ENCODE measurements at regions not wholly inside any gene's neighbourhood (a gene's known extent, or its start where the extent isn't known, plus 50 kb on each side); places are given as distances from the start of the nearest gene placed in this dataset.
A peak's percentile ranks its signal among the peaks of the same experiment; 100 is the strongest.
"Not testable (repeated sequence)": the region's sequence is repeated elsewhere in the genome, so short reads cannot be mapped to it uniquely, and the experiment has no call there.

DNA sequence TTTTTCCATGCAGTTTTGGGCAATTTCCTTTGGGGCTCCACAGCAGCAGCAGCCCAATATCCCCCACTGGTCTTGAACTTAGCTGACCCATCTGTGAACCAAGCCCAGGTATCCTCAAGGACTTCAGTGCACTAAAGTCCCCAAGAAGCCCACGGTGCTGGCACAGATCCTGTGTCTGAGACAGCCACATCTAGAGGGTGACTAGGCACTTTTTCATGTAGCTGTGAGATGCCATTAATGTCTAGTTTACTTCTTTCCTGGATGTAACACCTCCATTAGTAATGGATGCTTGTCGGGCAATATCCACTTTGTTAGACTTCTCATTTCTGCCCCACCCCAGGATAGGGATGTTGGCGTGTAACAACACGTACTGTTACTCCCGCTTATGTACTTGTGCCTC is 117.9 kb downstream of the GPCPD1 start:
- no peak for DNase-seq

DNA sequence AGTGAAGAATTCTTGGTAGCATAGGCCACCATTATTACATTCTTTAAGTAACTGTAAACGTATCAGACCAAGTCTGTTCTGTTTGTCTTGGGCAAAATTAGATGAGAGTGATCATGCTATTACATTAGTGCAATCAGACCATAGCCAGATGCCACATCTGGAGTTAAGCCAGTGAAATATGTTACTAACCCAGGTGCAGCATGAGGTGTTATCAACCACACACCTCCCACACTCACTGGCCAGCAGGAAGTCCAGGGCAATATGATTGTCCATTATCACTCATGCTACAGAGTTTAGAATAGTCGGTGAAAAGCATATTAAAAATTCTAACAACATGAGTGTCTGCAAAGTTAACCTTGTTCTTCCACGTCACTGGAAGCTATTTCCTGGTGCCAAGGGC is 119.4 kb downstream of the GPCPD1 start:
- DNase-seq = no peak

DNA sequence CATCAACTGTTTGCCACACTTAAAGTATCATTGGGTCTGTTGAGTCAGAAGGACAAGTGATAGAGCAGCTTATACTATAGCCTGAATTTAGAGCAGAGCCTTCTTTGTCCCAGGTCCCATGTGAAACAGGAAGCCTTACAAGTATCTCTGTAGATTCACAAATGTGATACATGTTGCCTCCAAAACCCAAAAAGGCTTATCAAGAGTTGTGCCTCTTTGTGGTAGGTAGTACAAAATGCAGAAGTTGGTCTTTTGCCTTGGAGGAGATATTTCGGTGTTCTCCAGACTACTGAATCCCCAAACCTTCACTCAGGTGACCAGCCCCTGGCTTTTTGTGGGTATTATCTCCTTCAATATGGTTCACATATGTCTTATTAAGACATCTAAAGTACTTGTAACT is 121.2 kb downstream of the GPCPD1 start:
- no peak for DNase-seq

DNA sequence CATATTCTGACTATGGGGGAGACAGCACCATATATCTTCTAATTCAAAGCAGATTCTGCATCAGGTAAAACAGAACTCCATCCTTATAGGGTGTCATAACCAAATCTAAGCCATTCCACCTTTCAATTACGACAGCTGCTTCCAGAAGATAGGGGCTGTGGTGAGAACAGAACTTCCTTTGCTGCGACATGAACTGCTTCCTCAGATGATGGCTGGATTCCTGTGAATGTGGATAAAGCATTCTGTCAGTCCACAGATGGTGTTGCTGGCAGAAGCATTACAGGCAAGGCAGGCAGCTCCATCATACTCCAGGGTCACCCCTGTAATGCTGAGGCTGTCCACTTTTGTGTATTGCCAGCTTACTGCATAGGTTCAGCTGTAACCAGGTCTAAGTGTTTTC is 122.0 kb downstream of the GPCPD1 start:
- no peak for DNase-seq

DNA sequence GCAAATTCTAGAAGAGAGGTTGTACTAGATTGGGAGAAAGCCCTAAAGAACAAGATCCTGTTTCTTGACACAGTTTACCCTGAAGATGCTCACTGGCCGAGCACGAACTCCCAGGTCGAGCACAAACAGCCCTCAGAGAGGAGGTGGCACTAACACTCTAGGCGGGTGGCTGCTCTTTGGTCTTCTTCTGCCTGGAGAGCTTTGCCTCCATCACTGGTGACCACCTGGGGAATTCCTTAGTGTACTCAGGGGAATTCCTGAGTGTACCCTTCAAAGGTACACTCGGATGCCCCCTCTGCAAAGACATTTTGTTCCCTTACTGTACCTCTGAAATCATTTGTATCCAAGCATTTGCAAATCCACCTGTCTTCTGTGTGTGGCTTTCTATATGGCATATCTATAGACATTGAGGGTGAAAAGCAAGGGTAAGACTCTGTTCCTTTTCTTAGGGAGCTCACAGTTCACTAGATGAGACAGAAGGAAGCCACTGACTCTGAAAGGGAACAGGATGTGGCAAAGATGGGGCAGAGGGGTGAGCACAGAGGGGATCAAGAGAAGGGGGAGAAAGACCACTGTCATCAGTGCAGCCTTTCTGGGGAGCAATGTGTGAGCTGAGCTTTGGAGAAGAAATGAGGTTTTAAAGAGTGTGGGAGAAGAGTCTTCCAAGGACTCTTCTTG is 124.3 kb downstream of the GPCPD1 start:
- no peak for DNase-seq

DNA sequence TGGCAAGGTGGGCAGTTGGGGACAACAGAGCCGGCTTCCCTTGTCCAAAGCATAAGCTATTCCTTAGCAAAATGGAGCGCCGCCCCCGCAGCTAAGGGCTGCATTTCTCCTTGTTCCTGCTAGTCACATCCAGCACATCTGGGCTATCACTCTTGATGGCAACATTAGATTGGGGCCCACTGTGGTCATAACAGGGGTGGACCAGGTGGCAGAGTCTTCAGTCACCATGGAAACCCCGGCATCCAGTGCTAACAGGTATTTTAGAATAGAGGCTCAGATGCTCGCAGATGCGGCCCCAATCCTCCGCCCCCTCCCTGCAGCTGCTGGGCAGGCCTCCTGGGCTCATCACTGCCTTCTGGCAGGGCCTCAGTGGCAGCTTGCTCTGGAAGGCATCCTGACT is 125.9 kb downstream of the GPCPD1 start:
- DNase-seq = no peak

DNA sequence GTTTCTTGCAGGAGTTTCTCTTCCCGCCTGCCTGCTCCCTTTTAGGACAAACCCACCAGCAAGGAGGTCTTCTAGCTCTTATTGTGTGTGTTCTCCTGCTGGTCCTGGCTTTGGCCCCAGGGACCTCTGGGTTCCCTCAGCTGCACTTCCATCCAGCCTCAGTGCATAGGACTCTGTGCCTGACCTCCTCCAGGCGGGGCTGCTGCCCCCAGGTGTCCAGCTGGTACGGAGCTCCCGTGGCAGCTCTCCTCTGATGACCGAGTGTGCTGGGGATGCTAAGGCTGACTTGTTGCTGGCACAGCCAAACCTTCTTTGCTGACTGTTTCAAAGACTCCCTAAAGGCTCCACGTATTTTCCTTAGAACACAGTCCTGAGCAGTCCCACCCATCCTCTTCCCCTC is 126.5 kb downstream of the GPCPD1 start:
- no peak for DNase-seq

DNA sequence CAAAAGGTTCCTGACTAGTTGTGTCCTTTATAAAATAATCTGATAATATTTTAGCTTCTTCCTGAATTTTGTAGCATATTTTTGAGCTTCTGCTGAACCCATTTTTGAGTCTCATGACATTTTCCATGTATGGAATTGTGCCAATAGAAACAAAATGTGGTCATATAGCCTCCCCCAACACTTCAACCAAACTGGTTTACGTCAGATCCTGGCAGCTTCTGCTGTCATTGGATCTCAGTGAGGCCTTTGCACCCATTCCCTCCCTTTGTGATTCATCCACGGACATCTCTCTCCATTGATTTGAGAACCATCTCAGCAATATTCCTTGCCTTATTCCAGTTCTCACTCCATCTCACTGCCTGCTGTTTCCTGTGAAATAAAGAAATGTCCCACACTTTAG is 128.0 kb downstream of the GPCPD1 start:
- DNase-seq = peak; percentile 36

DNA sequence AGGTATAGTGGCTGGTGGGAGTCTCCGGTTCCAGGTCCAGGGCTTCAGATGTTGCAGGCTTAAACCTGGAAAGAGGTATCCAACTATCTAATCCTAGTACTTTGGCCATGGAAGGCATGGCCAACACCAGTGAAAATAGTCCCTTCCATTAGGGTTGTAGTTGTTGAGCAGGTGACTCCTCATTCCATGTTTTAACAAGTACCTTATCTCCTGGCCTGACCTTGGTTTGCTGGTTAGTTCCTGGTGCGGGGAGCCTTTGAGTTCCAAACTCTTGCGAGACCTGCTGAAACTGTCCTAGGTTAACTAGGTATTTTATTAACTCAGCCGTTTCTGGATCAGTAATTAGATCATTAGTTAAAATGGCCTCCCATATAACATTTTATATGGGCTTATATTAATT is 128.9 kb downstream of the GPCPD1 start:
- peak; percentile 53 for DNase-seq

DNA sequence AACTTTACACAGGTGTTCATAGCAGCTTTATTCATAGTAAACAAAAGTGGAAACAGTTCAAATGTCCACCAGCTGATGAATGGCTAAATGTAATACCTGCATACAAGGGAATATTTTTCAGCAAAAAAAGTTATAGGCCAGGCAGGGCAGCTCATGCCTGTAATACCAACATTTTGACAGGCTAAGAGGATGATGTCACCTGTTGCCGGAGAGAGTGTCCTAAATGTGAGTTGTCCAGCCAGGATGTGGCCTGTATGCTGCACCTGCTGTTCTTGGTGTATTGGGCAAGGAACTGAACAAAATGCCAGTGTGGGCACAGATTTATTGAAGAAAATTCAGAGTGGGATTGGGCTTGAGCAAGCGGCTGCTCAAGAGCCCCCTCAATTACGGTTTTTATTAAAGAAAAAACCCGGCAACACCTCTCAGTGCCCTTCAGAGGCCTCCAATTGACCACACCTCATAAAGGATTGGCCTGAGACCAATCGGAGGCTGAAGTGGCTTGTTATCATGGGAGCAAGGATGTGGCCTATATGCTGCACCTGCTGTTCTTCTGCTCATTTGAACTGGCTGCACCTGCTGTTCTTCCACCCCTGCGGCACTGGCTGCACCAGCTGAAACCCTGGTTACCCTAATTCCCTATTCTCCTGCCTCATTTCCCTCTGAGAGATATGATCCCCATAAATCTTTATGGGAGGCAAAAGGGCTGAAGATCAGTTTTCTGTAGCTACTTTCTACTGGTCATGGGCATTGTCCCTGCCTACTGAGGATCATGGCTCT is 129.8 kb downstream of the GPCPD1 start:
- peak; percentile 97 for DNase-seq

DNA sequence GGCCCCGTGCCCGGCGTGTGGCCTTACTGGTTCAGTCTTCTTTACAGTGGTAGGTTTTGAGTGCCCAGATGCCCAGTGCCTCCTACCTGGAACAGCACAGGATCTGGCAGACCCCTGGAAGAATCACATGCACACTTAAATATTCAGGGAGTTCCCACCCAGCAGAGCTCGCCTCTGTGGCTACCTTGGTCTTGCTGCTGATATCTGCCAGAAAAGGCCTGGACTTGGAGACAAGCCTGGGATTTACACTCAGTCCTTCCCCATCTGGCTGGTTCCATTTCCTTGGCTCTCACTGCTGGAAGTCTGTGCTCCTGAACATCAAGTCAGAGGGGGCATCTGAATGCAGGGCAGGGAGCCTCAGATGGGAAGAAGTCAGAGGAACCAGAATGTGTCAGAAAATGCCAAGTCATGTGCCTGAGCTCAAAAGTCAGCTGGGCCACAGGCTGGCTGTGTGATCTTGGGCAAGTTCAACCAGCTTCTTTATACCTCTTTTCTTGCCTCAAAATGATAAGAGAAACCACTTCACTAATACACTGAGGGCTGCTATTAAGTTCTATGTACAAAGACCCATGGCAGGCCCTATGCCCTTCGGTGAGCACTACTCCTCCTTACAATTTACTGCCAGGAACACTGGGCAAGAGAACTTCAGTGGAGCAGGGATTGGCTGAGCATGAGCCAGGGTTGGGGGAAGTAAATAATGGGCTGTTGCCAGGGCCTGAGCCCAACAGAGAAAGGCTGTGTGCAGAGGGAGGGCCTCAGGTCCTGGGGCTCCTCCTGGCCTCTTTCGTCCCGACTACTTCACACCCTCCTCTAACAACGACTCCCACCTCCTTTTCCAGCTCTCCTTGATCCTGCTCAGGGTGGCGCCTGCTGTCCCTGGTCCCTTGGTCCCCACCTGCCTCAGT is 135.9 kb downstream of the GPCPD1 start:
- peak; percentile 28 for DNase-seq

DNA sequence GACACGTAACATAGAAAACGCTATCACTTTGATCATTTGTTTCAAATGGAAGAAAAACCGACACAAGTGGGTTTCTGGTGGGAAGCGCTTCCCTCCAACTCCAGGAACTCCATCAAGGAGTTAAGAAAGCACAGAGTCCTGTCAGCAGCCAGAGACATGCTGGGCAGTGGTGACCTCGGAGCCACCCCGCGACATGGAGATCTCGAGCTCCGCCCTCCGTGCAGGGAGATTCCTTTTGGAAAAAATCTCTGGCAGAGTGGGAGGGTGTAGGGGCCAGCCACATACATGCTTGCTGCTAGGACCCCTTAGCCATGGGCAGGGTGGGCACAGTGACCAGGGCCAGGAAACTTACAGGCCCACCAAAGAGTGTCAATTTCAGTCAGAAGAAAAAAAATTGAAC is 138.9 kb downstream of the GPCPD1 start:
- not testable (repeated sequence) for DNase-seq

DNA sequence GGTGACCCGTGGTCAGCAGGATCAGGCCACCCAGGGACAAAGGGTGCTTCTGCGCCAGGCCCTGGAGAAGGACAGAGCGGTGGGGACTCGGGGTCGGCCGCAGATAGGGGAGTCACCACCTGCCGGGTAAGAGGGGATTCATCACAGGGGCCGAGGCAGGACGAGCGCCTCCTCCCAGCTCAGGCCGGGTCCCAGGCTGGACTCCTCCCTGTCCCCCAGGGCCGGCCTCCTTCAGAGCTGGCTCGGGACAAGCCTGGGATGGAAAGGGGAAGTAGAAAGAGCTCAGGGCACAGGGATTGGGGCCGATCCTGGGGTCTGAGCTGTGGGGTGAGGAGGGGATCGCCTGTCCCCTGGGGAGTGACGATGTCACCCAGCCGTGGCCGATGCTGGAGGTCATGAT is 139.4 kb downstream of the GPCPD1 start:
- no peak for DNase-seq

DNA sequence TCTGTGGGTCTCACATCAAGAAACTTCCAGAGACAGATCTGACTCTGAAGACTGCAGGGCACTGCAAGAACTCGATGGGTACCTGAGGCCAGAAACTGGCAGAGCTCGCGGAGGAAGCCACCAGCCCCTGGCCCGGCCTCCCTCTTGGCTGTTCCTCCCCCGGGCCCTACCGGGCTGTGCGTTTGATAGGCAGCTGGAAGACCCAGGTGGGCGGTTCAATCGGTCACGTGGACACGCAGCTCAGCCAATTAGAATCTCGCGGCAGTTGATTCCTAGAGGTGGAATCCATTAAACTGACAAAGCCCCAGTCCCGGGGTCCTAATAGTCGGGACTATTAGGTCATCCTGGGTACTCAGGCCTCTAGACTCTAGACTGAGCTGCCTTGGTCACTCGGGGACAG is 139.9 kb downstream of the GPCPD1 start:
- DNase-seq = no peak

DNA sequence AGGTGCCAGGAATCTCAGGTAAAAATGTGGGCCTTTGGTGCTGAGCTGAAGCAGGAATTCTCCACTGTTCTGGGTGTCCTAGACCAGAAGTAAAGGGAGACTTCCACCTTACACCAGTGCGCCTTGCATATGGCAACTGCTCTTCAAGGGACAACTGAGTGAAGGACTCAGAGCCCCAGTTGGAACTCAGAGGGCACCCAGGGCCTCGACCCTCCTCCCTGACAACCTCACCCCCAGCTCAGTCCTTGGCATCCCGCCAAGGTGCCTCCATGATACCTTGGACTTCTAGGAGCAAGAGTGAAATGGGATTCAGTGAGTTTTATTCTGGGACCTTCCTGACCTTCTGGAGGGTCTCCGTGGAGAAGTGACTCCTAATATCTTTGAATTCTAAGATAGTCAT is 140.3 kb downstream of the GPCPD1 start:
- no peak for DNase-seq

DNA sequence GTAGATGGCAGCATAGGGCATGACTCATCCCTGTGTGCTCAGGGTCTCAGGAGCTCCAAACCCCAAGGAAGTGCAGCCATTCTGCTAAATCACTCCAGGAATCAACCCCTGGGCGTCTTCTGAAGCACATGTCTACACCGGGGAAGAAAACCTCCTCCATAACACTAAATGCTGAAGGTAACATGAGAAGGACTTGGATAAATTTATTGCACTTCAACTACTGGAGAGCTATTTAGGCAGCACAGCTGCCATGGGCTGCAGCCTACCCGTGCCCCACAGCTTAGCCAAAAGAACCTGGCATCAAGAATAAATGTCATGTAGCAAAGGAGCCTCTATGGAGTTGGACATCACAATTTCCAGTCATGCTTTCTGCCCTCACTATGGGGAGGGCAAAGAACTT is 141.7 kb downstream of the GPCPD1 start:
- peak; percentile 67 for DNase-seq

DNA sequence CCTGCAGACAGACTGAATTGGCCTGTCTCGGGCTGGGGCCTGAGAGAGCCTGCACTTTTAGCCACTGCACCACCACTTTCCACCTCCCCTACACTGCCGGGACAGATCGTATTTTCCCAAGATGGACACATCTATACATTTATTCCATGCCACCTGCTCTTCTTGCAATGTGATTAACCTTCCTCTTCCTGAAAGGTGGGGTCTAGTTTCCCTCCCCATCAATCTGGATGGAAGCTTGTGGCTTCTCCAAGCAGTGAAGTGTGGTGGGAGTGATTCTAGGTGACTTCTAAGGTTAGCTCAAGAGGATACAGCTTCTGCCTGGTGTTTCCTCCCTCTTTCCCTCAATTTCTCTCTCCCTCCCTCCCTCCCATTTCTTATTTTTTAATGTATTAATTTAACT is 143.7 kb downstream of the GPCPD1 start:
- DNase-seq = no peak

DNA sequence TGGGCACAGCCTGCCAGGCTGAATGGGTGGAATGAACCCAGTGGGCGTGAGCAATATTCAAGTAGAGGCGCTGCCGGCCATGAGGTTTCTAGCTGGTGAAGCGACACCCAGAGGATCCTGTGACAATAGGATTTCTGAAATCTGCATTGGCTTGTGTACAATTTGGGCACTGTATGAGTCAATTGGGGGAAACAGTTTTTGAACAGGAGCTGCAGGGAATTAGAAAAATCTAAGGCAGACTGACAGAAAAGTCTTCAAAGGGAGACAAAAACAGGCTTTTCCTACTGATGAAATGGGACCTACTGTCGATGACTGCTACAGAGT is 145.2 kb downstream of the GPCPD1 start:
- DNase-seq = no peak

DNA sequence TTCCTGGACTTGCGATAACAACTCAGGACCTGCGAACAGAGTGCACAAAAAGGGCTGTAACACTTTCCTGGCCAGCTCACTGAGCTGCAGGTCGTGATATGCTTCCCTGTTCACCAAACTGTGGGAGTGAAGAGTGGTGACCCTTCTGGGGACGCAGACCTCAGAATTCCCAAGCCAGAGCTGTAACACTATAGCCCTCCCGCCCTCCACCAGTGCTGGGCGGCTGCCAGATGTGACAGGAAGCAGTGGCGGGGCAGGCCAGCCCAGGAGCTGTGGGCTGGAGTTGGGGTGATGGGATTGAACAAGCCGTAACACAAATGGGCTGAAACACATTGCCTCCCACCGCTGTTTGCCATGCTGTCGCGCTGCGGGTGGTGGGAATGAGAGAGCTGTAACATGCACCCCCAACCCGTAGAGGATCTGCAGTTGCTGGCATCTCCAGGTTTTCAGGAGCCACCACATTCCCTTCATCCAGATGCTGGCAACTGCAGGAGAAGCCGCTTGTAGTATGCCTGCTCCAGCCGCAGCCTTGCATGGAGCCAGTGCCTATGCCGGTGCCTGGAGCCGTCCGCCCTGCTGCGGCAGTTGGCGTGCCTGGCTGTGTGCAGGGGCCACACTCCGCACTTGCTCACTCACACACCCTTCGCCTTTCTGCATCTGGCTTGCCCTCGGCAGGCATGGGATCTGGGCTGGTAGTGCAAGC is 145.8 kb downstream of the GPCPD1 start:
- DNase-seq = no peak

DNA sequence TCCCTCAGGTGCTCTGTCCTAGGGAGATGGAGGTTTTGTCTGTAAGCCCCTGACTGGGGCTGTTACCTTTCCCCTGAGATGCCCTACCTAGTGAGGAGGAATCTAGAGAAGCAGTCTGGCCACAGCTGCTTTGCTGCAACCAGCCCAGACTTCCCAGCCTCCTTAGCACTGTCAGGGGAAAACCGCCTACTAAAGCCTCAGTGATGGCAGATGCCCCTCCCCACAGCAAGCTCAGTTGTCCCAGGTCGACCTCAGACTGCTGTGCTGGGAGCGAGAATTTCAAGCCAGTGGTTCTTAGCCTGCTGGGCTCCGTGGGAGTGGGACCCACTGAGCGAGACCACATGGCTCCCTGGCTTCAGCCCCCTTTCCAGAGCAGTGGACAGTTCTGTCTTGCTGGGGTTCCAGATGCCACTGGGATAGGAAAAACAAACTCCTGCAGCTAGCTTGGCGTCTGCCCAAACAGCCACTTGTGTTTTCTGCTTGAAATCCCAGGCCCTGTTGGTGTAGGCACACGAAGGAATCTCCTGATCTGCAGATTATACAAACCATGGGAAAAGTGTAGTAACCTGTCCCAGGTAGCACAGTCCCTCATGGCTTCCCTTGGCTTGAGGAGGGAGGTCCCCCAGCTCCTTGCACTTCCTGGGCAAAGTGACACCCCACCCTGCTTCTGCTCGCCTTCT is 146.4 kb upstream of the PROKR2 start:
- DNase-seq = peak; percentile 32

DNA sequence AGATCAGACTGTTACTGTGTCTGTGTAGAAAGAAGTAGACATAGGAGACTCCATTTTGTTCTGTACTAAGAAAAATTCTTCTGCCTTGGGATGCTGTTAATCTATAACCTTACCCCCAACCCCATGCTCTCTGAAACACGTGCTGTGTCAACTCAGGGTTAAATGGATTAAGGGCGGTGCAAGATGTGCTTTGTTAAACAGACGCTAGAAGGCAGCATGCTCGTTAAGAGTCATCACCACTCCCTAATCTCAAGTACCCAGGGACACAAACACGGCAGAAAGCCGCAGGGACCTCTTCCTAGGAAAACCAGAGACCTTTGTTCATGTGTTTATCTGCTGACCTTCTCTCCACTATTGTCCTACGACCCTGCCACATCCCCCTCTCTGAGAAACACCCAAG is 137.0 kb upstream of the PROKR2 start:
- peak; percentile 14 for DNase-seq

DNA sequence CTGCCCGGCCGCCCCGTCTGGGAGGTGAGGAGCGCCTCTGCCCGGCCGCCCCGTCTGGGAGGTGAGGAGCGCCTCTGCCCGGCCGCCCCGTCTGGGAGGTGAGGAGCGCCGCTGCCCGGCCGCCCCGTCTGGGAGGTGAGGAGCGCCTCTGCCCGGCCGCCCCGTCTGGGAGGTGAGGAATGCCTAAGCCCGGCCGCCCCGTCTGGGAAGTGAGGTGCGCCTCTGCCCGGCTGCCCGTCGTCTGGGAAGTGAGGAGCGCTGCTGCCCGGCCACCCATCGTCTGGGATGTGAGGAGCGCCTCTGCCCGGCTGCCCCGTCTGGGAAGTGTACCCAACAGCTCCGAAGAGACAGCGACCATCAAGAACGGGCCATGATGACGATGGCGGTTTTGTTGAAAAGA is 136.6 kb upstream of the PROKR2 start:
- not testable (repeated sequence) for DNase-seq

DNA sequence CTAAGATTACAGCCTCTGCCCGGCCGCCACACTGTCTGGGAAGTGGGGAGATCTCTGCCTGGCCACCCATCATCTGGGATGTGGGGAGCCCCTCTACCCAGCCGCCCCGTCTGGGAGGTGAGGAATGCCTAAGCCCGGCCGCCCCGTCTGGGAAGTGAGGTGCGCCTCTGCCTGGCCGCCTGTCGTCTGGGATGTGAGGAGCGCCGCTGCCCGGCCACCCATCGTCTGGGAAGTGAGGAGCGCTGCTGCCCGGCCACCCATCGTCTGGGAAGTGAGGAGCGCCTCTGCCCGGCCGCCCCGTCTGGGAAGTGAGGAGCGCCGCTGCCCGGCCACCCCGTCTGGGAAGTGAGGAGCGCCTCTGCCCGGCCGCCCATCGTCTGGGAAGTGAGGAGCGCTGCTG is 135.9 kb upstream of the PROKR2 start:
- DNase-seq = not testable (repeated sequence)
